C1 segment of cervical spinal cord (tissue), 14 donors: ENCODE measurements at regions not wholly inside any gene's neighbourhood (a gene's known extent, or its start where the extent isn't known, plus 50 kb on each side); places are given as distances from the start of the nearest gene placed in this dataset.
"Not testable (repeated sequence)": the region's sequence is repeated elsewhere in the genome, so short reads cannot be mapped to it uniquely, and the experiment has no call there.

ENCODE experiments used
- DNase-seq, 14 donors: peaks; one replicate each; lab custom pipeline; 2025; lab: John Stamatoyannopoulos, UW

- no peak for DNase-seq
Measured at GRCh38 chr11:90341986-90342385, 119.1 kb upstream of the CHORDC1 start.

GRCh38 chr11:90332415-90332814 lies 109.6 kb upstream of the CHORDC1 start:
- DNase-seq = no peak

DNA sequence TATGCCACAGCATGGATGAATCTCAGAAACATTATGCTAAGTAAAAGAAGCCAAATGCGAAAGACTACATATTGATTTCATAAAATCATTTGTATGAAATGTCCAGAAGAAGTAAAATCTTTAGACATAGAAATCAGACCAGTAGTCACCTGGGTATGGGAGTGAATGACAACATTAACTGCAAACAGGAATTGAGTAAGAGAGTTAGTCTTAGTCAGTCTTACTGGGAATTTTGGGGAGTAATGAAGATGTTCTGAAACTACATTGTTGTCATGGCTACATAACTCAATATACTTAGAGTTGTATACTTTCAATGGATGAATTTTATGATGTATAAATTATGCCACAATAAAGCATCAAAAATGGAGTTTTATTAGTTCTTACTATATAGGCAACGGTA lies 107.8 kb upstream of the CHORDC1 start:
- no peak for DNase-seq

DNA sequence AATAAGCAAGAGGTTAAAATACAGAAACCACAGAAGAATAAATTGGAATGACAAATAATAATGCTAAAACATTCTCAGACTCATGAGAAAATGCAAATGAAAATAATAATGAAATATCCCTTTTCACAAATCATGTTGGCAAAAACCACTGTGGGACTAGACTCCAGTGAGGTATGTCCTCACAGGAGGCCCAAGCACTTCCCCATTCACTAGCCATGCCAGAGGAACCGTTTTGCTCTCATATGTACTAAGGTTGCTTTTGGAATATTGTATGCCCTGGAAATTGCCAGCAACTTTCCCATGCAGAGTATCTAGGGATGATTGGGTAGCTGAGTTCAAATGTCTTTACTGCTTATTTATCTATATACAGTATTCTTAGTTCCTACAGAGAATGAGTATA lies 106.2 kb upstream of the CHORDC1 start:
- DNase-seq = no peak

GRCh38 chr11:90326647-90327046 lies 103.8 kb upstream of the CHORDC1 start:
- DNase-seq = no peak

- DNase-seq = no peak
Measured at GRCh38 chr11:90323289-90323688, 100.4 kb upstream of the CHORDC1 start.

DNA sequence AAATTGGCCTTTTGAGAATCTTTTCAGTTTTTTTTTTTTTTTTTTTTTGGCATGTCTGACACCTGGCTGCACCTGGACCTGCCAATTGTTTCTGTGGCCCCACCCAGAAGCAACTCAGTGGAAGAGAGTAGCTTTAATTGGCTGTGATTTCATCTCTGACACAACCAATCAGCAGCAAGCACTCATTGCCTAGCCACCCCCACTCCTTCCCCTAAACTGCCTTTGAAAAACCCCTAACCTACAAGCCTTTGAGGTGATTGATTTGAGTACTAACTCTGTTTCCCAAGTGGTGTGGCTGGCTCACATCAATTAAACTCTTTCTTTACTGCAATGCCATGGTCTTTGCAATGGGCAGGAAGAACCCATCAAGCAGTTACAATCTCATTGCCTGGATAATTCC lies 98.2 kb upstream of the CHORDC1 start:
- no peak for DNase-seq

GRCh38 chr11:90318651-90319050 lies 95.8 kb upstream of the CHORDC1 start:
- DNase-seq = no peak

- DNase-seq = no peak
Measured at GRCh38 chr11:90310210-90310609, 87.4 kb upstream of the CHORDC1 start.

DNA sequence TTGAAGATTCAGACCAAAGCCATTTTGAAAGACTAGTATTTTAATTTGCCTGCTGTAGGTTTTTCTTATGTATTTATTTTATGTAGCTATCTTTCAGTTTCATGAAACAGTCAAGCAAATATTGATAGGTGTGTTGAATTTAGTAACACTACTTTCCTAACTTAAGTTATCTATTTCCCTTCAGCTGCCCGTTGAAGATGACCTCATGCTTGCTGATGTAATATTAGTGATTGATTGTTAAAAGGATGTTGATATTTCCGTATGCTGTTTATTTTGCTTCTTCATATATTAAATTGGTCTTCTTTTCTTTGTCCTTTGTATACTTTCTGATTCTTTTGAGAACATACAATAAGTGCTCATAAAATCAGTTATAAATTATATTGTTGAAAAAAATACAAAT lies 86.8 kb upstream of the CHORDC1 start:
- DNase-seq = no peak

GRCh38 chr11:90294526-90294925 lies 71.7 kb upstream of the CHORDC1 start:
- no peak for DNase-seq

DNA sequence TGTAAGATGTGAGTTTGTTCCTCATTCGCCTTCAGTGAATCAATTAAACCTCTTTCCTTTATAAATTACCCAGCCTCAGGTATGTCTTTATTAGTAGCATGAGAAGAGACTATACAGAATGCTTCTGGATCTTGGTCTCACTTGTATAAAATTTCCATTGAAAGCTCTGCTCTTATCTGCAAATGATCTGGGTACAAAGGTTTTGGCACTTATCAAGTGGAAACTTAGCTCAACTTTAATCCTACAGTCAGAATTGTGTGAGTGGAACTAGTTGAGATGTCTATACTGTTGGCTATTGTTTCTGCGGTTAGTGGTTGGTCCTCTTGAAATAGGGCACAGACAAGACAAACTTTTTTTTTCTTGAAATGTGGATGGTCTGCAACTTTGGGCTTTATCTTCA lies 71.2 kb upstream of the CHORDC1 start:
- DNase-seq = no peak

DNA sequence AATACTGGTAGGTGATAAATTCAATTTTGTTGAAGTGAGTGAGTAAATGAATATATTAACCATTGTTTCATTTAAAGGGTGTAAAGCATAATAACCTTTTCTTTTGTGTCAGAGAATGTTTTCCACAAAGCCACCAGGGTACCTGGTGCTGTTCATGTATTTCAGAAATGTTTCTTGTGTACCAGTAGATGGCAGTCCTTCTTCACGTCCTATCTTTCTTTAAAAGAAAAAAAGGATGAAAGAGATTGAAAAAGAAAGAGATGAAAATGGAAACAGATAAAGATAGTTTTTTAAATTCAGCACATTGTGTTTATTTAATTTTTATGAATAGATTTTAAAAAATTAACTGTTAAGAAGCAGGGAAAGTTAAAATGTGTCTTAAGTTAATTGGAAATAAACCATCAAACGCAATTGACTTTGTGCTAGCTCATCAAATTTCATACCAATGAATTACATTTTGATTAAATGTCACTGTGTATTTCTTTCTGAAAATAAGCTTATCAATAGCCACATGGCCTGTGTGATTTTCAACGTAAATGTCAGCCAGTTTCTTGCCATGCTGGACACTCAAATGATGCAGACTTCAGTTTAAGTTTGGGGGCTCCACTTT lies 65.5 kb upstream of the CHORDC1 start:
- no peak for DNase-seq

DNA sequence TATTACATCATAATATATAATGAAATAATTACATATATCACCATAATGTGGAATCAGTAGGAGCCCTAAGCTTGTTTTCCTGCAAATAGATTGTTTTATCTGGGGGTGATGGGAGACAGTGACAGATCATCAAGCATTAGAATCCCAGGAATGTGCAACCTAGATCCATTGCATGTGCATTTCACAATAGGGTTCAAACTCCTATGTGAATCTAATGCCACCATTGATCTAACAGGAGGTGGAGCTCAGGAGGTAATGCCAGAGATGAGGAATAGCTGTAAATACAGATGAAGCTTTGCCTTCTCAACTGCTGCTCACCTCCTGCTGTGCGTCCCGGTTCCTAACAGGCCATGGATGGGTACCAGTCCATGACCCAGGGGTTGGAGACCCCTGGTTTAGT lies 63.8 kb upstream of the CHORDC1 start:
- no peak for DNase-seq

GRCh38 chr11:90284171-90284570 lies 61.3 kb upstream of the CHORDC1 start:
- no peak for DNase-seq

DNA sequence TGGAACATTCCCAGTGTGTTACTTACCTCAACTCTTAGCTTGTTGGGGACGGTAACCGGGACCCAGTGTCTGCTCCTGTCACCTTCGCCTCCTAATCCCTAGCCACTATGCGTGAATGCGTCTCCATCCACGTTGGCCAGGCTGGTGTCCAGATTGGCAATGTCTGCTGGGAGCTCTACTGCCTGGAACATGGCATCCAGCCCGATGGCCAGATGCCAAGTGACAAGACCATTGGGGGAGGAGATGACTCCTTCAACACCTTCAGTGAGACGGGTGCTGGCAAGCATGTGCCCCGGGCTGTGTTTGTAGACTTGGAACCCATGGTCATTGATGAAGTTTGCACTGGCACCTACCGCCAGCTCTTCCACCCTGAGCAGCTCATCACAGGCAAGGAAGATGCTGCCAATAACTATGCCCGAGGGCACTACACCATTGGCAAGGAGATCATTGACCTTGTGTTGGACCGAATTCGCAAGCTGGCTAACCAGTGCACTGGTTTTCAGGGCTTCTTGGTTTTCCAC lies 59.8 kb upstream of the CHORDC1 start:
- not testable (repeated sequence) for DNase-seq

DNA sequence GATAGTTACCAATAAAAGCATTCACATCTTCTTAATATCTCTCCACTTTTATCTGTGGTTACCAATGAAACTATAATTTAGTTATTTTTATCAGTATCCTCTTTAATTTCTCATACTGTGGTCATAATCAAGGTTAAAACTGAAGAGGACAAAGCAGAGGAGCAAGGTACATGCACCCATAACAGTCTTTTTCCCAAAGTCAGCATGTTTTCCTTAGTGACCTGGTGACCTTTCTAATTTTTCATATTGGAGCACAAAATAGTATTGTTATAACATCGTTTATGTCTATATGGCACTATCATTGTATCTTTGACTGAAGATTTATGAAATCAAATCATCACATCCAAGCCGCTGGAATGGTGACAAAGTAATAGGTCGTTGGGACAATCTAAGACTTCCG lies 51.5 kb upstream of the CHORDC1 start:
- no peak for DNase-seq
